IMR-90 (cell line): ENCODE measurements at regions not wholly inside any gene's neighbourhood (a gene's known extent, or its start where the extent isn't known, plus 50 kb on each side); places are given as distances from the start of the nearest gene placed in this dataset.

ENCODE experiments used
- ATAC-seq: fragments of 200-7000 bp; cut with Tn5 transposase; 2 replicates; pipeline ENCODE4 v1.9.1; 2020; ENCODE audit warnings: low read depth, mild to moderate bottlenecking, moderate library complexity
- BruUV-seq: library from RNA; stranded (reverse); fragments of 400-500 nt; replicated peaks from 2 replicates; lab custom pipeline; 2021; lab: Mats Ljungman, UMichigan
- CTCF ChIA-PET: fragments of 300-600 bp; formaldehyde crosslinking; extraction: SDS; loops from one replicate; lab custom pipeline; 2021; ENCODE audit warnings: antibody characterized with exemption; lab: Yijun Ruan, JAX
- POLR2A ChIA-PET: fragments of 300-600 bp; sonication (Branson Sonifier 250); formaldehyde crosslinking; loops from one replicate; lab custom pipeline; 2022; ENCODE audit warnings: antibody characterized with exemption; ENCODE audit not compliant: unreplicated experiment; lab: Charles Lee
- DNase-seq: peaks from one replicate; pipeline ENCODE4 v3.0.0; 2013
- H2AFZ ChIP-seq: replicated peaks from 2 replicates; pipeline ENCODE3; 2013; ENCODE audit warnings: low read length, mild to moderate bottlenecking; ENCODE audit not compliant: poor library complexity
- H2AK5ac ChIP-seq: 2 replicates; pipeline ENCODE4 v1.6.1; 2013; ENCODE audit warnings: low read depth, low read length, inconsistent platforms
- H2AK9ac ChIP-seq: replicated peaks from 2 replicates; pipeline ENCODE3; 2013; ENCODE audit warnings: mild to moderate bottlenecking, low read depth, low read length, moderate library complexity; ENCODE audit not compliant: poor library complexity
- H2BK120ac ChIP-seq: 2 replicates; pipeline ENCODE4 v1.6.1; 2013; ENCODE audit warnings: low read depth, low read length, inconsistent platforms
- H2BK15ac ChIP-seq: 3 replicates; pipeline ENCODE4 v1.6.1; 2013; ENCODE audit warnings: low read depth, low read length, inconsistent platforms
- H2BK20ac ChIP-seq: 2 replicates; pipeline ENCODE4 v1.6.1; 2013; ENCODE audit warnings: low read depth, mild to moderate bottlenecking, inconsistent platforms, low read length, moderate library complexity
- H2BK5ac ChIP-seq: 2 replicates; pipeline ENCODE4 v1.6.1; 2013; ENCODE audit warnings: mild to moderate bottlenecking, low read depth, low read length, inconsistent platforms; ENCODE audit not compliant: poor library complexity, severe bottlenecking
- H3K14ac ChIP-seq: replicated peaks from 2 replicates; pipeline ENCODE4 v1.6.1; 2013; ENCODE audit warnings: low read depth, low read length, inconsistent platforms
- H3K18ac ChIP-seq: 2 replicates; pipeline ENCODE4 v1.6.1; 2013; ENCODE audit warnings: low read depth, low read length, control low read depth
- H3K23ac ChIP-seq: 2 replicates; pipeline ENCODE4 v1.6.1; 2013; ENCODE audit warnings: low read depth, low read length, inconsistent platforms
- H3K27ac ChIP-seq: 2 replicates; pipeline ENCODE4 v1.5.1; 2013; ENCODE audit warnings: mild to moderate bottlenecking, control low read depth, low read length; ENCODE audit not compliant: insufficient read depth
- H3K27me3 ChIP-seq: 2 replicates; pipeline ENCODE4 v1.6.1; 2013; ENCODE audit warnings: low read length; ENCODE audit not compliant: control insufficient read depth, insufficient read depth
- H3K36me3 ChIP-seq: 2 replicates; pipeline ENCODE4 v1.6.1; 2013; ENCODE audit warnings: low read length, mixed read lengths; ENCODE audit not compliant: control insufficient read depth, insufficient read depth
- H3K4ac ChIP-seq: 2 replicates; pipeline ENCODE4 v1.6.1; 2013; ENCODE audit warnings: low read depth, low read length, inconsistent platforms
- H3K4me1 ChIP-seq: 2 replicates; pipeline ENCODE4 v1.6.1; 2013; ENCODE audit warnings: low read length, mixed read lengths; ENCODE audit not compliant: control insufficient read depth, insufficient read depth
- H3K4me2 ChIP-seq: 2 replicates; pipeline ENCODE4 v1.6.1; 2013; ENCODE audit warnings: low read depth, mild to moderate bottlenecking, control low read depth, low read length, moderate library complexity
- H3K4me3 ChIP-seq: 2 replicates; pipeline ENCODE4 v1.5.1; 2013; ENCODE audit warnings: low read depth, mild to moderate bottlenecking, control low read depth, low read length, moderate library complexity; ENCODE audit not compliant: insufficient read depth
- H3K56ac ChIP-seq: 2 replicates; pipeline ENCODE4 v1.6.1; 2013; ENCODE audit warnings: low read length, inconsistent platforms; ENCODE audit not compliant: insufficient read depth; ENCODE audit errors: extremely low read depth
- H3K79me1 ChIP-seq, 2 experiments: 2 replicates each; pipeline ENCODE4 v1.6.1; 2013; ENCODE audit warnings: low read length in 2 of 2, inconsistent platforms in 1 of 2, low read depth in 1 of 2
- H3K9ac ChIP-seq: 2 replicates; pipeline ENCODE4 v1.6.1; 2013; ENCODE audit warnings: low read depth, low read length, control low read depth
- H3K9me1 ChIP-seq: 2 replicates; pipeline ENCODE4 v1.6.1; 2013; ENCODE audit warnings: low read length, inconsistent platforms; ENCODE audit not compliant: insufficient read depth
- H3K9me3 ChIP-seq: 2 replicates; pipeline ENCODE4 v1.6.1; 2013; ENCODE audit warnings: low read length; ENCODE audit not compliant: control insufficient read depth, insufficient read depth
- H4K20me1 ChIP-seq: 2 replicates; pipeline ENCODE4 v1.6.1; 2013; ENCODE audit warnings: low read length, inconsistent platforms; ENCODE audit not compliant: insufficient read depth
- H4K5ac ChIP-seq: 2 replicates; pipeline ENCODE4 v1.6.1; 2013; ENCODE audit warnings: mild to moderate bottlenecking, low read depth, low read length, control low read depth
- H4K8ac ChIP-seq, 2 experiments: 2 replicates each; pipeline ENCODE4 v1.6.1; 2013; ENCODE audit warnings: low read depth in 2 of 2, low read length in 2 of 2, control low read depth in 1 of 2, inconsistent platforms in 1 of 2
- H4K91ac ChIP-seq: 2 replicates; pipeline ENCODE4 v1.6.1; 2013; ENCODE audit warnings: low read depth, low read length, inconsistent platforms; ENCODE audit not compliant: insufficient read depth
- BHLHE40 ChIP-seq: fragments of 150-350 bp; IDR thresholded peaks from 2 replicates; pipeline ENCODE4 v1.6.1; 2016; ENCODE audit warnings: mild to moderate bottlenecking, low read depth, low read length
- CEBPB ChIP-seq: IDR thresholded peaks from 2 replicates; pipeline ENCODE4 v1.6.1; 2012; ENCODE audit warnings: low read depth, low read length, improper control_type of control experiment
- CHD1 ChIP-seq: IDR thresholded peaks from 2 replicates; pipeline ENCODE4 v1.6.1; 2012; ENCODE audit warnings: low read depth, low read length, improper control_type of control experiment
- CTCF ChIP-seq: conservative IDR thresholded peaks from 2 replicates; pipeline ENCODE4 v1.5.1; 2012; ENCODE audit warnings: mild to moderate bottlenecking, low read depth, low read length, improper control_type of control experiment
- ELK1 ChIP-seq: fragments of 150-350 bp; IDR thresholded peaks from 2 replicates; pipeline ENCODE4 v1.6.1; 2016; ENCODE audit warnings: low read depth, mild to moderate bottlenecking, low read length, moderate library complexity, borderline replicate concordance
- FOS ChIP-seq: fragments of 150-350 bp; IDR thresholded peaks from 2 replicates; pipeline ENCODE4 v1.6.1; 2016; ENCODE audit warnings: low read depth, low read length
- MAFK ChIP-seq: IDR thresholded peaks from 2 replicates; pipeline ENCODE4 v1.6.1; 2012; ENCODE audit warnings: low read depth, low read length, improper control_type of control experiment
- MAZ ChIP-seq: IDR thresholded peaks from 2 replicates; pipeline ENCODE4 v1.6.1; 2012; ENCODE audit warnings: low read depth, mild to moderate bottlenecking, low read length, improper control_type of control experiment, moderate library complexity, borderline replicate concordance
- MXI1 ChIP-seq: IDR thresholded peaks from 2 replicates; pipeline ENCODE4 v1.6.1; 2012; ENCODE audit warnings: low read depth, mild to moderate bottlenecking, low read length, moderate library complexity, borderline replicate concordance
- NFE2L2 ChIP-seq: fragments of 150-350 bp; IDR thresholded peaks from 2 replicates; pipeline ENCODE4 v1.6.1; 2016; ENCODE audit warnings: low read depth, mild to moderate bottlenecking, low read length
- POLR2A ChIP-seq: IDR thresholded peaks from 2 replicates; pipeline ENCODE4 v1.6.1; 2012; ENCODE audit warnings: mild to moderate bottlenecking, low read depth, low read length
- RAD21 ChIP-seq: IDR thresholded peaks from 2 replicates; pipeline ENCODE4 v1.6.1; 2012; ENCODE audit warnings: low read length, improper control_type of control experiment
- RCOR1 ChIP-seq: IDR thresholded peaks from 2 replicates; pipeline ENCODE4 v1.6.1; 2012; ENCODE audit warnings: mild to moderate bottlenecking, low read length, improper control_type of control experiment; ENCODE audit not compliant: insufficient replicate concordance
- RFX5 ChIP-seq: IDR thresholded peaks from 2 replicates; pipeline ENCODE4 v1.8.0; 2012; ENCODE audit warnings: low read depth, mild to moderate bottlenecking, low read length, moderate library complexity
- SMC3 ChIP-seq: fragments of 150-350 bp; IDR thresholded peaks from 2 replicates; pipeline ENCODE4 v1.6.1; 2016; ENCODE audit warnings: low read depth, mild to moderate bottlenecking, antibody characterized with exemption, low read length, moderate library complexity
- WGBS, 2 experiments: methylation state at CpG; one replicate each; pipeline versions ENCODE4 v1.1.5 to v1.1.7; 2013; ENCODE audit warnings: missing lambda C conversion rate in 2 of 2; ENCODE audit not compliant: insufficient read length in 1 of 2; ENCODE audit errors: extremely low coverage in 2 of 2; 5-methylcytosine and 5-hydroxymethylcytosine counted together
- dilution Hi-C: fragments of 300-500 bp; cut with HindIII; formaldehyde crosslinking; loops from one replicate; pipeline ENCODE4 v1.14.3; 2018; ENCODE audit warnings: low sequenced_read_pairs; ENCODE audit not compliant: unreplicated experiment
- in situ Hi-C: fragments of 300-500 bp; cut with MboI; formaldehyde crosslinking; loops from 3 replicates; pipeline ENCODE4 v1.14.3; 2019; ENCODE audit warnings: low sequenced_read_pairs, inconsistent platforms, mixed read lengths
- intact Hi-C: fragments of 100-400 bp; cut with micrococcal nuclease; formaldehyde crosslinking; loops from 2 replicates; pipeline ENCODE4 v1.10.0; 2022
- TF ChIP-seq, protein P1 (sequence below): fragments of 150-350 bp; IDR thresholded peaks from 2 replicates; pipeline ENCODE4 v1.6.1; 2017; ENCODE audit warnings: mild to moderate bottlenecking, antibody characterized with exemption, low read length, low read depth

DNA sequence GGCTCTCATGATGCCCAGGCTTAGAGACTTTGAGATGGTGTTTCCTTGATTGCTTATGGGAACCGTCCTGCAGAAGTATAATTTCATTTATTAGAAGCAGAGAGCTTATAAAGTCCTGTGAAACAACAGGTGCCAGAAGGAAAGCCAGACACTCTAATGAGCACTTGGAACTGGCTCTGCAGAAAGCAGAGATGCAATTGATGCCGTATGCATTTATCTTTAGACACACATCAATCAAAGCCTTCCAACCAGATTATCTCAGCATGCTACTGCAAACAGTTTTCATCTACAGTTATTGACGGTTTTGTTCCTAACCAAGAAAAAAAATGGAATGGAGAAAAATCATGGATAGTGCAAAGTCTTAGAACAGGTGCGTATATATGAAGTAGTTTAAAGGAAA, 371.7 kb upstream of the PRKCQ start:
- intact Hi-C loops = no loop called here
- no CpG with 5 or more reads among the region's 4 CpGs for WGBS, 2 experiments

More for the DNA sequence above, 371.7 kb upstream of the PRKCQ start:
- no peaks in the 10 kb centered on the region for H3K9me3 ChIP-seq
- ATAC-seq = no peak
- CTCF ChIA-PET = no interaction called here
- H3K4me2 ChIP-seq = no peak overlapping the region
- no peak for DNase-seq
- H4K8ac ChIP-seq = no peak overlapping the region
- no peak overlapping the region for H2AK9ac ChIP-seq
- H3K36me3 ChIP-seq = no peaks in the 10 kb centered on the region
- no peaks in the 10 kb centered on the region for H4K20me1 ChIP-seq
- no peaks in the 10 kb centered on the region for H3K9me1 ChIP-seq
- no peak overlapping the region for H3K27ac ChIP-seq
- H2BK15ac ChIP-seq = no peak overlapping the region
- H4K5ac ChIP-seq = no peak overlapping the region
- H3K27me3 ChIP-seq = no peaks in the 10 kb centered on the region; the same call in 1 of the 2 replicates
- TF ChIP-seq, protein P1, sequence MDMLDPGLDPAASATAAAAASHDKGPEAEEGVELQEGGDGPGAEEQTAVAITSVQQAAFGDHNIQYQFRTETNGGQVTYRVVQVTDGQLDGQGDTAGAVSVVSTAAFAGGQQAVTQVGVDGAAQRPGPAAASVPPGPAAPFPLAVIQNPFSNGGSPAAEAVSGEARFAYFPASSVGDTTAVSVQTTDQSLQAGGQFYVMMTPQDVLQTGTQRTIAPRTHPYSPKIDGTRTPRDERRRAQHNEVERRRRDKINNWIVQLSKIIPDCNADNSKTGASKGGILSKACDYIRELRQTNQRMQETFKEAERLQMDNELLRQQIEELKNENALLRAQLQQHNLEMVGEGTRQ = no peak
- TF ChIP-seq MAFK (no peak), MAZ (no peak), RFX5 (no peak), ELK1 (no peak), POLR2A (no peak), CTCF (no peak), FOS (no peak), RCOR1 (no peak), NFE2L2 (no peak), BHLHE40 (no peak), MXI1 (no peak), CEBPB (no peak), SMC3 (no peak), RAD21 (no peak), CHD1 (no peak)
- H3K4me1 ChIP-seq = peaks cover 2% of the 10 kb centered on the region; the same call in 1 of the 2 replicates
- no peaks in the 10 kb centered on the region for H3K79me1 ChIP-seq
- no peak overlapping the region for H3K56ac ChIP-seq
- no peak overlapping the region for H3K4me3 ChIP-seq
- no peak overlapping the region for H3K14ac ChIP-seq
- BruUV-seq = no TSS peak
- in situ Hi-C loops (no loop called here), dilution Hi-C loops (no loop called here)
- H3K23ac ChIP-seq = no peak overlapping the region
- no peak overlapping the region for H2BK20ac ChIP-seq
- no peak overlapping the region for H2BK5ac ChIP-seq
- H2AK5ac ChIP-seq = no peak overlapping the region
- H3K4ac ChIP-seq = no peak overlapping the region
- H2AFZ ChIP-seq = no peak overlapping the region
- no peak overlapping the region for H3K18ac ChIP-seq
- H2BK120ac ChIP-seq = no peak overlapping the region
- H4K91ac ChIP-seq = no peak overlapping the region
- no peak overlapping the region for H3K9ac ChIP-seq
- POLR2A ChIA-PET = no interaction called here
